Lower leg skin (tissue), 3 donors: ENCODE measurements at regions not wholly inside any gene's neighbourhood (a gene's known extent, or its start where the extent isn't known, plus 50 kb on each side); places are given as distances from the start of the nearest gene placed in this dataset.

Experiments
- POLR2A ChIP-seq, 2 donors: fragments of 450-650 bp; IDR thresholded peaks; one replicate each; pipeline ENCODE4 v1.6.1; 2016 to 2017; ENCODE audit warnings: antibody characterized with exemption in 2 of 2, mild to moderate bottlenecking in 1 of 2, moderate library complexity in 1 of 2
- TF ChIP-seq, protein P1 (sequence below), 3 donors: fragments of 450-650 bp; IDR thresholded peaks; one replicate each; pipeline ENCODE4 v1.5.1; 2016; ENCODE audit warnings: antibody characterized with exemption in 3 of 3, mild to moderate bottlenecking in 3 of 3, moderate library complexity in 2 of 3

DNA sequence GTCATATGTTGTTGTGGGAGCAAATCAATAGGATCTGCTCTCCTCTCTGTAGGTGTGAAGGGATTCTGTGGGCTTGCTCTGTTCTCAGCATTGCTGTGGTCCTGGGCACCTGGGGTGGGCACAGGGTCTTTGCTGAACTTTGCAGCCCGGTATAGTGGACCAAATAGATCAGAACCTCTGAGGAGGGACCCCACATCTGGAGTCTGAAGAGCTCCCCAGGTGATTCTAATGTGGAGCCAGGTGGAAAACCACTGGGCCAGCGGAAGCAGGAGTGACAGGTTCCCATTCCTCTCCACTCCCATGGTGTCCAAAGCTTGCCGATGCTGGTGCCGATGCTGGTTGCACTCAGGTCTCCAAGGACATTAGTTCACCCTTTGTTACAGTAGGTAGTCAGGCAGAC is 257.2 kb downstream of the GLRX3 start:
- TF ChIP-seq, protein P1, sequence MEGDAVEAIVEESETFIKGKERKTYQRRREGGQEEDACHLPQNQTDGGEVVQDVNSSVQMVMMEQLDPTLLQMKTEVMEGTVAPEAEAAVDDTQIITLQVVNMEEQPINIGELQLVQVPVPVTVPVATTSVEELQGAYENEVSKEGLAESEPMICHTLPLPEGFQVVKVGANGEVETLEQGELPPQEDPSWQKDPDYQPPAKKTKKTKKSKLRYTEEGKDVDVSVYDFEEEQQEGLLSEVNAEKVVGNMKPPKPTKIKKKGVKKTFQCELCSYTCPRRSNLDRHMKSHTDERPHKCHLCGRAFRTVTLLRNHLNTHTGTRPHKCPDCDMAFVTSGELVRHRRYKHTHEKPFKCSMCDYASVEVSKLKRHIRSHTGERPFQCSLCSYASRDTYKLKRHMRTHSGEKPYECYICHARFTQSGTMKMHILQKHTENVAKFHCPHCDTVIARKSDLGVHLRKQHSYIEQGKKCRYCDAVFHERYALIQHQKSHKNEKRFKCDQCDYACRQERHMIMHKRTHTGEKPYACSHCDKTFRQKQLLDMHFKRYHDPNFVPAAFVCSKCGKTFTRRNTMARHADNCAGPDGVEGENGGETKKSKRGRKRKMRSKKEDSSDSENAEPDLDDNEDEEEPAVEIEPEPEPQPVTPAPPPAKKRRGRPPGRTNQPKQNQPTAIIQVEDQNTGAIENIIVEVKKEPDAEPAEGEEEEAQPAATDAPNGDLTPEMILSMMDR (IDR thresholded peaks at IDR 0.05), result no peak
- no peak for TF ChIP-seq POLR2A (IDR thresholded peaks at IDR 0.05)
